ENCODE measurements at regions not wholly inside any gene's neighbourhood (a gene's known extent, or its start where the extent isn't known, plus 50 kb on each side); places are given as distances from the start of the nearest gene placed in this dataset.

GRCh38 chr10:3476640-3477448, 304.3 kb upstream of the PITRM1 start:
- Mint-ChIP-seq H3K27me3 (no peaks in the 10 kb centered on the region), H3K27ac (peak overlapping the region; percentile 71), H3K4me3 (peak overlapping the region; percentile 26), H3K9me3 (no peaks in the 10 kb centered on the region), H3K4me1 (peaks cover 24% of the 10 kb centered on the region), H3K36me3 (ENCODE audit: low read depth) (no peaks in the 10 kb centered on the region)
- no peak for ATAC-seq (replicated peaks)

GRCh38 chr10:3476186-3476585, 303.6 kb upstream of the PITRM1 start:
- Mint-ChIP-seq H3K27me3 (no peaks in the 10 kb centered on the region), H3K4me3 (no peak overlapping the region), H3K9me3 (no peaks in the 10 kb centered on the region), H3K4me1 (peaks cover 27% of the 10 kb centered on the region), H3K27ac (no peak overlapping the region), H3K36me3 (ENCODE audit: low read depth) (no peaks in the 10 kb centered on the region)
- ATAC-seq (replicated peaks) = no peak

GRCh38 chr10:3475367-3475766, 302.8 kb upstream of the PITRM1 start:
- Mint-ChIP-seq H3K4me3 (no peak overlapping the region), H3K27me3 (no peaks in the 10 kb centered on the region), H3K36me3 (ENCODE audit: low read depth) (no peaks in the 10 kb centered on the region), H3K9me3 (no peaks in the 10 kb centered on the region), H3K4me1 (peaks cover 27% of the 10 kb centered on the region), H3K27ac (no peak overlapping the region)
- no peak for ATAC-seq (replicated peaks)

- no peak for ATAC-seq (replicated peaks)
- H3K4me3 Mint-ChIP-seq = no peak overlapping the region
- no peaks in the 10 kb centered on the region for H3K27me3 Mint-ChIP-seq
- H3K4me1 Mint-ChIP-seq = peaks cover 29% of the 10 kb centered on the region
- H3K27ac Mint-ChIP-seq = no peak overlapping the region
- no peaks in the 10 kb centered on the region for H3K9me3 Mint-ChIP-seq
- no peaks in the 10 kb centered on the region for H3K36me3 Mint-ChIP-seq (ENCODE audit: low read depth)
These were observed 301.7 kb upstream of the PITRM1 start for GRCh38 chr10:3474266-3474665.

- Mint-ChIP-seq H3K4me3 (peak overlapping the region; percentile 74), H3K4me1 (peaks cover 39% of the 10 kb centered on the region), H3K27me3 (no peaks in the 10 kb centered on the region), H3K27ac (peak overlapping the region; percentile 55), H3K9me3 (no peaks in the 10 kb centered on the region), H3K36me3 (ENCODE audit: low read depth) (no peaks in the 10 kb centered on the region)
- no peak for ATAC-seq (replicated peaks)
These were observed 300.7 kb upstream of the PITRM1 start for GRCh38 chr10:3473271-3473670.

- Mint-ChIP-seq H3K27me3 (no peaks in the 10 kb centered on the region), H3K4me1 (peaks cover 41% of the 10 kb centered on the region), H3K9me3 (no peaks in the 10 kb centered on the region), H3K36me3 (ENCODE audit: low read depth) (no peaks in the 10 kb centered on the region), H3K27ac (peak overlapping the region; percentile 55), H3K4me3 (peak overlapping the region; percentile 74)
- ATAC-seq (replicated peaks) = no peak
These were observed 299.9 kb upstream of the PITRM1 start for GRCh38 chr10:3472287-3473051.

- Mint-ChIP-seq H3K36me3 (ENCODE audit: low read depth) (no peaks in the 10 kb centered on the region), H3K27ac (peak overlapping the region; percentile 55), H3K9me3 (no peaks in the 10 kb centered on the region), H3K27me3 (no peaks in the 10 kb centered on the region), H3K4me1 (peaks cover 43% of the 10 kb centered on the region), H3K4me3 (peak overlapping the region; percentile 74)
- ATAC-seq (replicated peaks) = no peak
These were observed 299.3 kb upstream of the PITRM1 start for GRCh38 chr10:3471927-3472286.

- H3K27ac Mint-ChIP-seq = peak overlapping the region; percentile 55
- H3K4me1 Mint-ChIP-seq = peaks cover 40% of the 10 kb centered on the region
- no peaks in the 10 kb centered on the region for H3K36me3 Mint-ChIP-seq (ENCODE audit: low read depth)
- ATAC-seq (replicated peaks) = no peak
- peak overlapping the region; percentile 74 for H3K4me3 Mint-ChIP-seq
- no peaks in the 10 kb centered on the region for H3K9me3 Mint-ChIP-seq
- H3K27me3 Mint-ChIP-seq = no peaks in the 10 kb centered on the region
These were observed 298.9 kb upstream of the PITRM1 start for GRCh38 chr10:3471472-3471871.

GRCh38 chr10:3470191-3470590, 297.6 kb upstream of the PITRM1 start:
- no peak overlapping the region for H3K27ac Mint-ChIP-seq
- H3K27me3 Mint-ChIP-seq = no peaks in the 10 kb centered on the region
- H3K36me3 Mint-ChIP-seq (ENCODE audit: low read depth) = no peaks in the 10 kb centered on the region
- H3K4me1 Mint-ChIP-seq = peaks cover 40% of the 10 kb centered on the region
- H3K4me3 Mint-ChIP-seq = peak overlapping the region; percentile 4
- no peaks in the 10 kb centered on the region for H3K9me3 Mint-ChIP-seq
- ATAC-seq (replicated peaks) = no peak

- H3K27me3 Mint-ChIP-seq = no peaks in the 10 kb centered on the region
- H3K36me3 Mint-ChIP-seq (ENCODE audit: low read depth) = no peaks in the 10 kb centered on the region
- H3K27ac Mint-ChIP-seq = peak overlapping the region; percentile 95
- H3K4me3 Mint-ChIP-seq = peak overlapping the region; percentile 77
- no peaks in the 10 kb centered on the region for H3K9me3 Mint-ChIP-seq
- H3K4me1 Mint-ChIP-seq = peaks cover 40% of the 10 kb centered on the region
- no peak for ATAC-seq (replicated peaks)
These were observed 297.0 kb upstream of the PITRM1 start for GRCh38 chr10:3469639-3470020.

- Mint-ChIP-seq H3K4me3 (peak overlapping the region; percentile 77), H3K36me3 (ENCODE audit: low read depth) (no peaks in the 10 kb centered on the region), H3K27me3 (no peaks in the 10 kb centered on the region), H3K4me1 (peaks cover 40% of the 10 kb centered on the region), H3K9me3 (no peaks in the 10 kb centered on the region), H3K27ac (peak overlapping the region; percentile 95)
- ATAC-seq (replicated peaks) = peak; percentile 62
These were observed 296.5 kb upstream of the PITRM1 start for GRCh38 chr10:3468919-3469638.

GRCh38 chr10:3467052-3467951, 294.7 kb upstream of the PITRM1 start:
- Mint-ChIP-seq H3K4me1 (peaks cover 33% of the 10 kb centered on the region), H3K36me3 (ENCODE audit: low read depth) (no peaks in the 10 kb centered on the region), H3K27me3 (no peaks in the 10 kb centered on the region), H3K27ac (peak overlapping the region; percentile 95), H3K4me3 (peak overlapping the region; percentile 77), H3K9me3 (no peaks in the 10 kb centered on the region)
- peak; percentile 63 for ATAC-seq (replicated peaks)

- Mint-ChIP-seq H3K9me3 (no peaks in the 10 kb centered on the region), H3K36me3 (ENCODE audit: low read depth) (no peaks in the 10 kb centered on the region), H3K27ac (no peak overlapping the region), H3K4me1 (peaks cover 24% of the 10 kb centered on the region), H3K27me3 (no peaks in the 10 kb centered on the region), H3K4me3 (no peak overlapping the region)
- no peak for ATAC-seq (replicated peaks)
These were observed 292.9 kb upstream of the PITRM1 start for GRCh38 chr10:3465406-3465891.
